ENCODE measurements at regions not wholly inside any gene's neighbourhood (a gene's known extent, or its start where the extent isn't known, plus 50 kb on each side); places are given as distances from the start of the nearest gene placed in this dataset.

DNA sequence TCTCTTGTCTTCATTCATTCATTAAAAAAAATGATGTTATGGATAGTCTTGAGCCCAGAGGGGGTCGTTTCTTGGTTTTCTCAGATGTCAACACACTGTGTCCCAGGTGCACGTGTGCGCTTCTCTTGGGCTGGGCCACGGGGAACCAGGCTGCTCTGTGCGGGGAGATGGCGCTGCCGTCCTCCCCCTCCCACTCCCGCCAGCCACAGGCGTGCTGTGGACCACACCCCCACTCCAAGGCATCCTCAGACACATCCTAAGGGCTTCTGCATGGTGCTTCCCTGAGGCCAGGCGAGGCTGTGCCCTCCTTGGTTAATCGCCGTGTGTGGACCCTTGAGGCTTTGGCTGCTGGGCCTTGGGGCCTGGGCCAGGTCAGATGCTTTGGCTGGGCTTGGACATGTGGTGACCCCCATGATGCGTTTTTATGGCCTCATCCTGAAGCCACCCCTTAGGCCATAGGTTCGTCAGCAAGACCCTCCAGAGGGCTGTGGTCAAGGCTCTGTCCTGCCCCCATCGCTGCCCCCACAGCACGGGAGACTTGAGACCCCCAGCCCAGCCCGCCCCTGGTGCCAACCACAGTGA is 245.7 kb upstream of the CIBAR2 start:
- no peaks in the 10 kb centered on the region for H3K27me3 ChIP-seq (ENCODE audit: control insufficient read depth, insufficient read depth, low read length)
- ChIA-PET POLR2A (no interaction called here), CTCF (interaction anchor here (1.3 to 1.6 kb wide), 2 partner anchors 13 to 243 kb away, joined by 4 read pairs; no protein-coding TSS in a partner anchor)
- H3K36me3 ChIP-seq (ENCODE audit: control insufficient read depth, insufficient read depth, low read length) = peaks cover 4% of the 10 kb centered on the region
- H3K4me3 ChIP-seq (ENCODE audit: low read depth, low read length) = no peak overlapping the region
- no peak for TF ChIP-seq CTCF (IDR thresholded peaks at IDR 0.05; ENCODE audit: insufficient read depth, low read depth, low read length)
- DNase-seq (ENCODE audit: low read depth) = no peak

- TF ChIP-seq CTCF (IDR thresholded peaks at IDR 0.05; ENCODE audit: insufficient read depth, low read depth, low read length) = no peak
- DNase-seq (ENCODE audit: low read depth) = no peak
- CTCF ChIA-PET = interaction anchor here (1.3 to 1.6 kb wide), 2 partner anchors 12 to 244 kb away, joined by 4 read pairs; no protein-coding TSS in a partner anchor
- Histone ChIP-seq H3K4me3 (ENCODE audit: low read depth, low read length) (no peak overlapping the region), H3K36me3 (ENCODE audit: control insufficient read depth, insufficient read depth, low read length) (peaks cover 4% of the 10 kb centered on the region), H3K27me3 (ENCODE audit: control insufficient read depth, insufficient read depth, low read length) (no peaks in the 10 kb centered on the region)
- POLR2A ChIA-PET = no interaction called here
Measured at GRCh38 chr16:85358704-85359146, 246.5 kb upstream of the CIBAR2 start.

DNA sequence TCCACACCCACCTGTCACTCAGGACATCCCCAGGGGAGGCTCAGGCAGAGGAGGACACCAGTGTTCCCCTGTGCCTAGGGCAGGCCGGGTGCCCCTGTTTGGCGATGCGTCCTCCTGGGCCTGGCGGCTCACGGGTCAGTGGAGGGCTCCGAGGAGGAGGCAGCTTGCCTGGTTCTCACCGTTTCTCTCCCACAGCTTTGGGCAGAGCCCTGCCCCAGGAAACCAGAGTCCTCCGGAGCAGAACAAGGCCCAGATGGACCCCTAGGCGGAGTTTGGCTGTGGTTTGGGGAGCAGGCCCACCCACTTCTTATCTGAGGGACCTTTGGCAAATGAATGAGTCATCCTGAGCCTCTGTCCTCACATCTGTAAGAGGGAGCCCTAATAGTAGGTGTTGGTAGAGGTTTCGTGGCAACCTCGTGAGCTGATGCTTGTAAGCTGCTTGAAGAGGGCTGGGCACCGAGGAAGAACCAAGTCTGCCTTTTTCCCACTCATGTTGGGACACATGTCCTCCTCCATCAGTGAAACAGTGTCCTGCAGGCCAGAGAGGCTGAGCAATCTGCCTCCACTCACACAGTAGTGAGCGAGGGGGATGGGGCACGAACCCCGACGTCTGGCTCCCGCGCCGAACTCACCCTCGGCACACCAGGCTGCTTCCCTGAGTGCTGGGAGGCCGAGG is 247.0 kb upstream of the CIBAR2 start:
- Histone ChIP-seq H3K4me3 (ENCODE audit: low read depth, low read length) (no peak overlapping the region), H3K27me3 (ENCODE audit: control insufficient read depth, insufficient read depth, low read length) (no peaks in the 10 kb centered on the region), H3K36me3 (ENCODE audit: control insufficient read depth, insufficient read depth, low read length) (peaks cover 4% of the 10 kb centered on the region)
- CTCF ChIA-PET = interaction anchor here (1.3 to 1.6 kb wide), 2 partner anchors 11 to 244 kb away, joined by 4 read pairs; no protein-coding TSS in a partner anchor
- no peak for DNase-seq (ENCODE audit: low read depth)
- no peak for TF ChIP-seq CTCF (IDR thresholded peaks at IDR 0.05; ENCODE audit: insufficient read depth, low read depth, low read length)
- POLR2A ChIA-PET = no interaction called here

DNA sequence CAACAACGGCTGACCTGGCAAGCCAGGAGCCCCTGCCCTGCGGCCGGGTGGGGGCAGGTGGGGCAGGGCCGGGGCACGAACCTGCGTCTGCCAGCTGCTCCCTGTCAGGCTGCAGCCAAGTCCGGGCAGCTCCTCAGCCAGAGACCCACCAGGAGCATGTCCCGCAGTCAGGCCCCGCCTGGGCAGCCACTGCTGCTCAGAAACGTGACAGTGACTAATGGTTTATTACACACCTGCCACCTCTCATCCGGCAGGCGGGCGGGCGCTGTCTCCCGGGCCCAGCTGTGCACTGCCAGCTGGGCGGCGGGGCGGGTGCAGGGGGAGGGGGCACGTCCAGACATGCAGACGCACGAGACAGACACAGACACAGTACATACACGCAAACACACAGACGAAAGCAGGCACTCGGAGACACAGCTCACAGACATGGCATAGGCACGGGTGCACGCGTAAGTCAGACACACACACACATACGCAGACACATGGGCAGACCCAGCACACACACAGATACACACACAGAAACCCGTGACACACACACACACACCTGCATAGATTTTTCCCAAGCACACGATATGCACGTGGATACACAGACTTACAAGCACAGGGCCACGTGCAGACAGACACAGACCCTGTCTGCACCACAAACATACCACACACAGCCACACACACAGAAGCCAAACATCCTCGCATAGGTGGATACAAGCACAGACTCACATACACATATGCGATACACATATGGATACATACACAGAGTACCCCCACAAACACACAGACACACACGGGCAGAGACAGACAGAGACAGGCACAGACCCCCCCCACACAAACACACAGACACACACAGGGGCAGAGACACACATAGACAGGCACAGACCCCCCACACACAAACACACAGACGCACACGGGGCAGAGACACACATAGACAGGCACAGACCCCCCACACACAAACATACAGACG is 248.3 kb upstream of the CIBAR2 start:
- DNase-seq (ENCODE audit: low read depth) = no peak
- POLR2A ChIA-PET = no interaction called here

More for the DNA sequence above, 248.3 kb upstream of the CIBAR2 start:
- Histone ChIP-seq H3K27me3 (ENCODE audit: control insufficient read depth, insufficient read depth, low read length) (no peaks in the 10 kb centered on the region), H3K36me3 (ENCODE audit: control insufficient read depth, insufficient read depth, low read length) (peaks cover 4% of the 10 kb centered on the region), H3K4me3 (ENCODE audit: low read depth, low read length) (no peak overlapping the region)
- CTCF ChIA-PET = no interaction called here
- no peak for TF ChIP-seq CTCF (IDR thresholded peaks at IDR 0.05; ENCODE audit: insufficient read depth, low read depth, low read length)

Measured in BJ (cell line).